ENCODE measurements at regions not wholly inside any gene's neighbourhood (a gene's known extent, or its start where the extent isn't known, plus 50 kb on each side); places are given as distances from the start of the nearest gene placed in this dataset.

DNA sequence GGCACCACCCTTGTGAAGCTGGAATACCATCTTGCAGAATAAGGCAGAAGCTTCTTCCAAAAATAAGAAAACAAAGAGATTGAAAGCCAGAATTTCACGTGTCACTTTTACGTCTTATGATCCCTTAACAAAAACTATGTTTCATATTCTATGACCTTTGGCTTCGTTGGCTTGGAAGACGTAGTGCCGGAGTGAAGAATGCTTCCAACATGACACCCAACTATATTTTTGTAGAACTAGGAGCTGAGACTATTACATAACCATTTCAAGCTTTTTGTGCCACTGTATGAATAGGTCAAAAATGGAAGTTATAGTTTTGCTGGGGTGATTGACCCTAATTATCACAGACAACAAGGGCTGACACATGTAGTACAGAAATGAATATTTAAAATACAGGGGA lies 996.2 kb downstream of the ADGRL3 start:
- POLR2A ChIA-PET = no interaction called here
- BruUV-seq (replicated peaks) = no TSS peak
- Mint-ChIP-seq H3K4me1 (ENCODE audit: insufficient read depth, unreplicated experiment) (no peaks in the 10 kb centered on the region), H3K4me3 (ENCODE audit: unreplicated experiment) (no peak overlapping the region), H3K27me3 (ENCODE audit: insufficient read depth, unreplicated experiment) (no peaks in the 10 kb centered on the region), H3K27ac (ENCODE audit: low read depth, unreplicated experiment) (no peak overlapping the region), H3K36me3 (ENCODE audit: insufficient read depth, unreplicated experiment) (no peaks in the 10 kb centered on the region), H3K9me3 (ENCODE audit: unreplicated experiment) (no peaks in the 10 kb centered on the region)
- no peak for DNase-seq (ENCODE audit: unreplicated experiment)
- CTCF ChIA-PET = no interaction called here
- TF ChIP-seq, protein P1, sequence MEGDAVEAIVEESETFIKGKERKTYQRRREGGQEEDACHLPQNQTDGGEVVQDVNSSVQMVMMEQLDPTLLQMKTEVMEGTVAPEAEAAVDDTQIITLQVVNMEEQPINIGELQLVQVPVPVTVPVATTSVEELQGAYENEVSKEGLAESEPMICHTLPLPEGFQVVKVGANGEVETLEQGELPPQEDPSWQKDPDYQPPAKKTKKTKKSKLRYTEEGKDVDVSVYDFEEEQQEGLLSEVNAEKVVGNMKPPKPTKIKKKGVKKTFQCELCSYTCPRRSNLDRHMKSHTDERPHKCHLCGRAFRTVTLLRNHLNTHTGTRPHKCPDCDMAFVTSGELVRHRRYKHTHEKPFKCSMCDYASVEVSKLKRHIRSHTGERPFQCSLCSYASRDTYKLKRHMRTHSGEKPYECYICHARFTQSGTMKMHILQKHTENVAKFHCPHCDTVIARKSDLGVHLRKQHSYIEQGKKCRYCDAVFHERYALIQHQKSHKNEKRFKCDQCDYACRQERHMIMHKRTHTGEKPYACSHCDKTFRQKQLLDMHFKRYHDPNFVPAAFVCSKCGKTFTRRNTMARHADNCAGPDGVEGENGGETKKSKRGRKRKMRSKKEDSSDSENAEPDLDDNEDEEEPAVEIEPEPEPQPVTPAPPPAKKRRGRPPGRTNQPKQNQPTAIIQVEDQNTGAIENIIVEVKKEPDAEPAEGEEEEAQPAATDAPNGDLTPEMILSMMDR (IDR thresholded peaks at IDR 0.05; ENCODE audit: unreplicated experiment) = no peak
- intact Hi-C loops (cut with micrococcal nuclease) = no loop called here

DNA sequence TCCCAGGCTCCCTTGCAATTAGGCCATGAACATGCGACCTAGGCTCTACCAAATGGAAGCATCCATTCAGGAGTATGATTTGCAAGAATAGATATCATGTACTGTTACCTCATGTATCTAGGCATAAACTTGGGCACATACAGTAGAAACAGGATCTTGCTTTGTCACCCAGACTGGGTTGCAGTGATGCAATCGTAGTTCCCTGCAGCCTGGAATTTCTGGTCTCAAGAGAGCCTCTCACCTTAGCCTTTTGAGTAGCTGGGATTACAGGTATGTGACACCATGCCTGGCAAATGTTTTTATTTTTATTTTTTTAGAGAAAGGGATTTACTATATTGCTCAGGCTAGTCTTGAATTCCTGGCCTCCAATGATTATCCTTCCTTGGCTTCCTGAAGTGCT lies 994.2 kb downstream of the ADGRL3 start:
- Mint-ChIP-seq H3K27me3 (ENCODE audit: insufficient read depth, unreplicated experiment) (no peaks in the 10 kb centered on the region), H3K36me3 (ENCODE audit: insufficient read depth, unreplicated experiment) (no peaks in the 10 kb centered on the region), H3K4me3 (ENCODE audit: unreplicated experiment) (no peak overlapping the region), H3K9me3 (ENCODE audit: unreplicated experiment) (no peaks in the 10 kb centered on the region), H3K4me1 (ENCODE audit: insufficient read depth, unreplicated experiment) (no peaks in the 10 kb centered on the region), H3K27ac (ENCODE audit: low read depth, unreplicated experiment) (no peak overlapping the region)
- intact Hi-C loops (cut with micrococcal nuclease) = no loop called here
- CTCF ChIA-PET = no interaction called here
- no TSS peak for BruUV-seq (replicated peaks)
- DNase-seq (ENCODE audit: unreplicated experiment) = peak; percentile 5
- POLR2A ChIA-PET = no interaction called here
- TF ChIP-seq, protein P1 (IDR thresholded peaks at IDR 0.05; ENCODE audit: unreplicated experiment) = no peak

DNA sequence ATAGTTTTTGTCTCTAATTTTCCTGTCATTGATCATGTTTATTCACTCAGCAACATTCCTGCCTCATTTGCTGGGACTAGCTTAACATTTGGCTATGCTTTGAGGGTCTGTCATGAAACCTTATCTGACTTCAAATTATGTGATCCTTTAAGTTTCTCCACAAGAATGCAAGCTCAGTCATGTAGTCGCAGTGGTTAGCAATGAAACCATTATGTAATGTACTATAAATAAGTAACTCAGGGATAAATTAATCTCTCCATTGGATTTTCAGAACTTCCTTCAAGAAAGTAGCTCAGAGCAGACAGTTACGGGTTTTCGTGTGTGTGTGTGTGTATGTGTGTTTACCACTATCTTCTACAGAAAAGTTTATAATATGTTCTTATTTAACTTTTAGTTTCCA lies 993.6 kb downstream of the ADGRL3 start:
- DNase-seq (ENCODE audit: unreplicated experiment) = no peak
- Mint-ChIP-seq H3K27ac (ENCODE audit: low read depth, unreplicated experiment) (no peak overlapping the region), H3K4me1 (ENCODE audit: insufficient read depth, unreplicated experiment) (no peaks in the 10 kb centered on the region), H3K9me3 (ENCODE audit: unreplicated experiment) (no peaks in the 10 kb centered on the region), H3K36me3 (ENCODE audit: insufficient read depth, unreplicated experiment) (no peaks in the 10 kb centered on the region), H3K4me3 (ENCODE audit: unreplicated experiment) (no peak overlapping the region), H3K27me3 (ENCODE audit: insufficient read depth, unreplicated experiment) (no peaks in the 10 kb centered on the region)
- POLR2A ChIA-PET = no interaction called here
- CTCF ChIA-PET = no interaction called here
- intact Hi-C loops (cut with micrococcal nuclease) = no loop called here
- no TSS peak for BruUV-seq (replicated peaks)
- TF ChIP-seq, protein P1 (IDR thresholded peaks at IDR 0.05; ENCODE audit: unreplicated experiment) = no peak

DNA sequence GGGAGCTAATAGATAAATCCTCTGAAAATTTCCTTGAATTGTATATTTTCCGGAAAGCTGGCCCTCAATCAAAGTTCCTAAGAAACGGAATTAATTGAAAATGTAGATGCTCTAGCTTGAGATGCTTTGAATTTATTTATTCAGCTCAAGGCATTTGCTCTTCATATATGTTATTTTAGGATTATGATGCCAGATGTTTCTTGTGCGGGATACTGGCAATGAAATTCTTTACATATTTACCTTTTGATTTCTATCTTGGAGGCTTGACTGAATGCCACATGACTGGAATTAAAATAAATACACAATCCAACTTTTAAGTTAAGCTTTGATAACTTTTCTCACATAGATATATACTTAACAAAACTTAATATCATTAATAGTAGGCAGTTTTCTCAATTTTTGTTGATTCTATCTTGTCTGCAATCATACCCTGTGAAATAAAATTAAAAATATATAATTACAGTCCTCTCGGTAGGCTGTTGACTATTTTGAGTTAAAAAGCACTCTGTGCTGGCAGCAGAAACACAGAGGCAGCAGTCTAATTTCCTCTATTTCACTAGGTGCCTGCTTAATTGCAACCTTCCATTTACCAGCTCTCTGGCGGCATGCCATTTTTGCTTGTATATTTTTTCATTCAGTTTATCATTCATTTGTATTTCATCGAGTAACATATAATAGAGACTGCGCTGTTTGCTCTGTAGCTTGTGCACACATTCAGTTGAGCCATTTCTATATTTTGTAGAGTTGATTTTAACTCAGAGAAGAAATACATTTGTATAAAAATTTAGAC lies 991.5 kb downstream of the ADGRL3 start:
- no peak overlapping the region for H3K4me3 Mint-ChIP-seq (ENCODE audit: unreplicated experiment)
- no peaks in the 10 kb centered on the region for H3K9me3 Mint-ChIP-seq (ENCODE audit: unreplicated experiment)
- no TSS peak for BruUV-seq (replicated peaks)
- CTCF ChIA-PET = interaction anchor here (0.5 kb wide), 1 partner anchor 1068 kb away, joined by 3 read pairs; no protein-coding TSS in a partner anchor
- POLR2A ChIA-PET = no interaction called here
- no peaks in the 10 kb centered on the region for H3K4me1 Mint-ChIP-seq (ENCODE audit: insufficient read depth, unreplicated experiment)
- H3K36me3 Mint-ChIP-seq (ENCODE audit: insufficient read depth, unreplicated experiment) = no peaks in the 10 kb centered on the region
- H3K27me3 Mint-ChIP-seq (ENCODE audit: insufficient read depth, unreplicated experiment) = no peaks in the 10 kb centered on the region
- DNase-seq (ENCODE audit: unreplicated experiment) = no peak
- intact Hi-C loops (cut with micrococcal nuclease) = no loop called here
- TF ChIP-seq, protein P1 (IDR thresholded peaks at IDR 0.05; ENCODE audit: unreplicated experiment) = no peak
- no peak overlapping the region for H3K27ac Mint-ChIP-seq (ENCODE audit: low read depth, unreplicated experiment)

Measured in MCF 10A (cell line).